ENCODE measurements at regions not wholly inside any gene's neighbourhood (a gene's known extent, or its start where the extent isn't known, plus 50 kb on each side); places are given as distances from the start of the nearest gene placed in this dataset.

DNA sequence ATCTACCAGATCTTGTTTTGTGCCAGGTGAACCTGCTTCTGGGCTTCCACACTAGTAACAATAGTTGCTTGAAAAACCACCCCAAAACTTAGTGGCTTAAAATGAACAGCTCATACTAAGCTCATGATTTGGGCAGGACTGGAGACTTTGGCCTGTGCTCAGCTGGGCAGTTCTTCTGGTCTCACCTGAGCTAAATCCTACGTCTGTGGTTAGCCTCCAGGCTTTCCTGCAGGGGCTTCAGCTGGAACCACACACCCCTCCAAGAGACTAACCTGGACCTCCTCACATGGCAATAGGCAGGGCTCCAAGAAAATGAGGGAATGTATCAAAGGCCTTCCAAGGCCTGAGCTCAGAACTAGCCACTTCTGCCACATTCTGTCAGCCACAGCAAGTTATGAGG is 144.1 kb downstream of the CD8B2 start:
- H3K27ac Mint-ChIP-seq: no peak overlapping the region
- DNase-seq: no peak
- H3K9ac ChIP-seq (ENCODE audit: insufficient read depth, low read length, poor library complexity, severe bottlenecking): no peak overlapping the region

DNA sequence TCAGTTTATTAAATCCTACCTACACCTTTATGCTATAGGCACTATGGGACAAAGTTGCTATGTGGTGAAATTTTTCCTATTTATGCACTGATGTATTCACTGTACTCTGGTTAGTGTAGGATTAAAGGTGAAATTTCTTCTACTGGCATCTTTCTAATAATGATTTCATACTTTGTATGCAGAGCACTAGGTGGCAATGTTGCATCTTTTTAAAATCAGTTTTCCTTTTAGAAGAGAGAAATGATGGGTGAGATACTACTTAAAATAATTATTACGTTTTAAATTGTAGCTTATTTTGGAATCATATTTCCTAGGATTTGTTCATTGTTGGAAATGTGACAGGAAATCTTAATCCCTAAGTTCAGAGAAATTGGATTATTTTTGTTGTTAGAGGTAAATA is 150.9 kb downstream of the CD8B2 start:
- H3K9me3 Mint-ChIP-seq: peaks cover 0 to 3% (median 0%) of the 10 kb centered on the region in 7 donors
- H3K9ac ChIP-seq (ENCODE audit: insufficient read depth, low read length, poor library complexity, severe bottlenecking): no peak overlapping the region
- peaks cover 0 to 3% (median 0%) of the 10 kb centered on the region in 3 donors for H3K27me3 Mint-ChIP-seq (ENCODE audit: low read depth in 3 of 3)
- H3K4me3 ChIP-seq (replicated peaks in 1 of 3; ENCODE audit: low read depth in 2 of 3, low read length in 3 of 3): no peak overlapping the region
- H2AFZ ChIP-seq (ENCODE audit: insufficient read depth, low read depth, low read length, poor library complexity, severe bottlenecking): no peak overlapping the region
- H3K4me2 ChIP-seq (replicated peaks; ENCODE audit: extremely low read depth, low read length, poor library complexity, severe bottlenecking): no peak overlapping the region
- H3K36me3 Mint-ChIP-seq: no peaks in the 10 kb centered on the region
- no peaks in the 10 kb centered on the region for H3K36me3 ChIP-seq (replicated peaks in 1 of 2; ENCODE audit: control insufficient read depth in 1 of 2, insufficient read depth in 2 of 2, low read length in 2 of 2)
- no peaks in the 10 kb centered on the region for H3K4me1 ChIP-seq (ENCODE audit: control insufficient read depth in 1 of 2, insufficient read depth in 2 of 2, low read length in 2 of 2)
- H3K4me1 Mint-ChIP-seq: no peaks in the 10 kb centered on the region
- no peaks in the 10 kb centered on the region for H4K20me1 ChIP-seq (ENCODE audit: insufficient read depth, low read length)
- no peak overlapping the region for H3K27ac ChIP-seq (ENCODE audit: low read depth in 1 of 2, low read length in 2 of 2)
- TF ChIP-seq, protein P1, sequence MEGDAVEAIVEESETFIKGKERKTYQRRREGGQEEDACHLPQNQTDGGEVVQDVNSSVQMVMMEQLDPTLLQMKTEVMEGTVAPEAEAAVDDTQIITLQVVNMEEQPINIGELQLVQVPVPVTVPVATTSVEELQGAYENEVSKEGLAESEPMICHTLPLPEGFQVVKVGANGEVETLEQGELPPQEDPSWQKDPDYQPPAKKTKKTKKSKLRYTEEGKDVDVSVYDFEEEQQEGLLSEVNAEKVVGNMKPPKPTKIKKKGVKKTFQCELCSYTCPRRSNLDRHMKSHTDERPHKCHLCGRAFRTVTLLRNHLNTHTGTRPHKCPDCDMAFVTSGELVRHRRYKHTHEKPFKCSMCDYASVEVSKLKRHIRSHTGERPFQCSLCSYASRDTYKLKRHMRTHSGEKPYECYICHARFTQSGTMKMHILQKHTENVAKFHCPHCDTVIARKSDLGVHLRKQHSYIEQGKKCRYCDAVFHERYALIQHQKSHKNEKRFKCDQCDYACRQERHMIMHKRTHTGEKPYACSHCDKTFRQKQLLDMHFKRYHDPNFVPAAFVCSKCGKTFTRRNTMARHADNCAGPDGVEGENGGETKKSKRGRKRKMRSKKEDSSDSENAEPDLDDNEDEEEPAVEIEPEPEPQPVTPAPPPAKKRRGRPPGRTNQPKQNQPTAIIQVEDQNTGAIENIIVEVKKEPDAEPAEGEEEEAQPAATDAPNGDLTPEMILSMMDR (IDR thresholded peaks at IDR 0.05): no peak
- H3K4me3 Mint-ChIP-seq: no peak overlapping the region
- no peak for DNase-seq
- no peaks in the 10 kb centered on the region for H3K9me3 ChIP-seq (replicated peaks in 1 of 2; ENCODE audit: control insufficient read depth in 1 of 2, insufficient read depth in 1 of 2, low read length in 2 of 2)
- H3K79me2 ChIP-seq (ENCODE audit: insufficient read depth, low read length): no peaks in the 10 kb centered on the region
- no peaks in the 10 kb centered on the region for H3K27me3 ChIP-seq (ENCODE audit: control insufficient read depth in 2 of 2, insufficient read depth in 2 of 2, low read length in 2 of 2)
- no CpG with 5 or more reads among the region's 1 CpG for WGBS (ENCODE audit: insufficient coverage)
- intact Hi-C loops (cut with micrococcal nuclease): no loop called here
- no peak overlapping the region for H3K27ac Mint-ChIP-seq

More for the DNA sequence above, 144.1 kb downstream of the CD8B2 start:
- Histone ChIP-seq H3K4me3 (replicated peaks in 1 of 3; ENCODE audit: low read depth in 2 of 3, low read length in 3 of 3) (no peak overlapping the region), H3K27me3 (ENCODE audit: control insufficient read depth in 2 of 2, insufficient read depth in 2 of 2, low read length in 2 of 2) (no peaks in the 10 kb centered on the region), H3K4me2 (replicated peaks; ENCODE audit: extremely low read depth, low read length, poor library complexity, severe bottlenecking) (no peak overlapping the region), H4K20me1 (ENCODE audit: insufficient read depth, low read length) (no peaks in the 10 kb centered on the region), H3K4me1 (ENCODE audit: control insufficient read depth in 1 of 2, insufficient read depth in 2 of 2, low read length in 2 of 2) (no peaks in the 10 kb centered on the region), H3K9me3 (replicated peaks in 1 of 2; ENCODE audit: control insufficient read depth in 1 of 2, insufficient read depth in 1 of 2, low read length in 2 of 2) (peaks cover 15 to 25% of the 10 kb centered on the region in 2 donors), H3K36me3 (replicated peaks in 1 of 2; ENCODE audit: control insufficient read depth in 1 of 2, insufficient read depth in 2 of 2, low read length in 2 of 2) (no peaks in the 10 kb centered on the region), H3K79me2 (ENCODE audit: insufficient read depth, low read length) (no peaks in the 10 kb centered on the region), H2AFZ (ENCODE audit: insufficient read depth, low read depth, low read length, poor library complexity, severe bottlenecking) (no peak overlapping the region), H3K27ac (ENCODE audit: low read depth in 1 of 2, low read length in 2 of 2) (no peak overlapping the region)
- TF ChIP-seq, protein P1 (IDR thresholded peaks at IDR 0.05): no peak
- WGBS (ENCODE audit: insufficient coverage): no CpG with 5 or more reads among the region's 1 CpG
- intact Hi-C loops (cut with micrococcal nuclease): no loop called here
- H3K9me3 Mint-ChIP-seq: peaks cover 10 to 29% (median 21%) of the 10 kb centered on the region in 7 donors
- peaks cover 0 to 3% (median 2%) of the 10 kb centered on the region in 3 donors for H3K27me3 Mint-ChIP-seq (ENCODE audit: low read depth in 3 of 3)
- H3K4me1 Mint-ChIP-seq: no peaks in the 10 kb centered on the region
- no peak overlapping the region for H3K4me3 Mint-ChIP-seq
- H3K36me3 Mint-ChIP-seq: no peaks in the 10 kb centered on the region
